ENCODE measurements at regions not wholly inside any gene's neighbourhood (a gene's known extent, or its start where the extent isn't known, plus 50 kb on each side); places are given as distances from the start of the nearest gene placed in this dataset.

DNA sequence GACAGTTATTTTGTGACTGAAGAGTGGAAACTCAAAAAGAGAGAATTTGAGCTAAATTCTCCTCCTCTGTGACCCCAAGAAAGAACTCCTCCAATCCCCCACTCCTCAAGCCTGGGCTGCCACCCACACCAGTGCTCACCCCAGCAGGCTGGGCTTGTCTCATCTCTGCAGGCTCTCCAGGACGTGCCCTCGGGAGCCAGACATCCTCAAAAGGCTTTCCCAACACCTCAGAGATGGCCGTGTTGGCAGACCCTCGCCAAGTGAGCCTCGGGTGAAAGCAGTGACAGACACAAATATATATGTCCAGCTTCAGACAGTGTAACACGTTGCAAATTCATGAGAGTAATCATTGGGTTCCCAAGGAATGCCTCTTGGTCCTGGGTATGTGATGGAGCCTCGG lies 377.7 kb upstream of the SALL3 start:
- no peak for TF ChIP-seq TAF1 (IDR thresholded peaks at IDR 0.05; ENCODE audit: borderline replicate concordance, insufficient read depth, low read length)
- TF ChIP-seq POLR2AphosphoS5 (IDR thresholded peaks at IDR 0.05; ENCODE audit: low read depth, low read length), result no peak
